SK-N-SH treated with all-trans-retinoic acid at 6 μM for 48 hours (cell line): ENCODE measurements at regions not wholly inside any gene's neighbourhood (a gene's known extent, or its start where the extent isn't known, plus 50 kb on each side); places are given as distances from the start of the nearest gene placed in this dataset.

Experiments
- TCF4 ChIP-seq: fragments of 250-450 bp; sonication (Bioruptor Pico); IDR thresholded peaks from 2 replicates; pipeline ENCODE4 v1.8.0; 2021; ENCODE audit warnings: mild to moderate bottlenecking, moderate library complexity, borderline replicate concordance
- ZFP30 ChIP-seq: fragments of 450-650 bp; formaldehyde crosslinking; IDR thresholded peaks from 2 replicates; pipeline ENCODE4 v1.5.0; 2022; ENCODE audit warnings: mild to moderate bottlenecking, moderate library complexity
- TF ChIP-seq, protein P1 (sequence below): fragments of 250-450 bp; sonication (Bioruptor Pico); IDR thresholded peaks from 2 replicates; pipeline ENCODE4 v1.8.0; 2021; ENCODE audit warnings: low read depth, mild to moderate bottlenecking, moderate library complexity, borderline replicate concordance
- TF ChIP-seq, protein P2 (sequence below): fragments of 250-450 bp; sonication (Bioruptor Pico); IDR thresholded peaks from 2 replicates; pipeline ENCODE4 v1.5.1; 2020; ENCODE audit warnings: low read depth, mild to moderate bottlenecking, moderate library complexity

DNA sequence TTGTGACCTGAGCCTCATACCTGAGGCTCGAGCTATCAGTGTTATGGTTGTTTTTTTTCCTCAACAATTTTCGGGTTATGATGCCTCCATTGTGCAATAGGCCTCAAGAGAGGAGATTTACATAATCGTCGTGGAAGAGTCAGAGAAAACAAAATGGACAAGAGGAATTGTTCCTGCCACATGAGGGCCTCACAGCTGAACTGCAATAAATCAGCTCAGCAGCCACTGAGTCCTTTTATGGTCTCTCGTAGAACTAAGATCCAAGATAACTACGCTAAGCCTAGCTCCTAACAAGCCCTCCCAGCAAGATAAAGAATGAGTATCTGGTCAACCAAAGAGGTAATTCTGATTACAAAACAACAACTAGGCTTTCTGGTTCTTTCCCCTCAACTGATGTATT, 336.8 kb downstream of the WDR11 start:
- TF ChIP-seq, protein P1, sequence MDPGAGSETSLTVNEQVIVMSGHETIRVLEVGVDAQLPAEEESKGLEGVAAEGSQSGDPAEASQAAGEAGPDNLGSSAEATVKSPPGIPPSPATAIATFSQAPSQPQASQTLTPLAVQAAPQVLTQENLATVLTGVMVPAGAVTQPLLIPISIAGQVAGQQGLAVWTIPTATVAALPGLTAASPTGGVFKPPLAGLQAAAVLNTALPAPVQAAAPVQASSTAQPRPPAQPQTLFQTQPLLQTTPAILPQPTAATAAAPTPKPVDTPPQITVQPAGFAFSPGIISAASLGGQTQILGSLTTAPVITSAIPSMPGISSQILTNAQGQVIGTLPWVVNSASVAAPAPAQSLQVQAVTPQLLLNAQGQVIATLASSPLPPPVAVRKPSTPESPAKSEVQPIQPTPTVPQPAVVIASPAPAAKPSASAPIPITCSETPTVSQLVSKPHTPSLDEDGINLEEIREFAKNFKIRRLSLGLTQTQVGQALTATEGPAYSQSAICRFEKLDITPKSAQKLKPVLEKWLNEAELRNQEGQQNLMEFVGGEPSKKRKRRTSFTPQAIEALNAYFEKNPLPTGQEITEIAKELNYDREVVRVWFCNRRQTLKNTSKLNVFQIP = no peak
- TF ChIP-seq, protein P2, sequence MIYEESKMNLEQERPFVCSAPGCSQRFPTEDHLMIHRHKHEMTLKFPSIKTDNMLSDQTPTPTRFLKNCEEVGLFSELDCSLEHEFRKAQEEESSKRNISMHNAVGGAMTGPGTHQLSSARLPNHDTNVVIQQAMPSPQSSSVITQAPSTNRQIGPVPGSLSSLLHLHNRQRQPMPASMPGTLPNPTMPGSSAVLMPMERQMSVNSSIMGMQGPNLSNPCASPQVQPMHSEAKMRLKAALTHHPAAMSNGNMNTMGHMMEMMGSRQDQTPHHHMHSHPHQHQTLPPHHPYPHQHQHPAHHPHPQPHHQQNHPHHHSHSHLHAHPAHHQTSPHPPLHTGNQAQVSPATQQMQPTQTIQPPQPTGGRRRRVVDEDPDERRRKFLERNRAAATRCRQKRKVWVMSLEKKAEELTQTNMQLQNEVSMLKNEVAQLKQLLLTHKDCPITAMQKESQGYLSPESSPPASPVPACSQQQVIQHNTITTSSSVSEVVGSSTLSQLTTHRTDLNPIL (CRISPR knock-in tag) = no peak
- no peak for TF ChIP-seq TCF4 (CRISPR knock-in tag)
- no peak for TF ChIP-seq ZFP30 (CRISPR knock-in tag)
